Gastrocnemius medialis (tissue), 4 donors: ENCODE measurements at regions not wholly inside any gene's neighbourhood (a gene's known extent, or its start where the extent isn't known, plus 50 kb on each side); places are given as distances from the start of the nearest gene placed in this dataset.

Source experiments
- CTCF ChIP-seq, 5 experiments: fragments of 450-650 bp in 3 of 5; fragments of 200-600 bp in 2 of 5; sonication (generic) in 2 of 5; IDR thresholded peaks in 4 of 5; conservative IDR thresholded peaks in 1 of 5; 1 replicate in 4 of 5; 2 replicates in 1 of 5; pipeline ENCODE4 v1.5.1; 2016 to 2019; ENCODE audit warnings: antibody characterized with exemption in 5 of 5, mild to moderate bottlenecking in 3 of 5, moderate library complexity in 3 of 5
- POLR2A ChIP-seq, 2 donors: fragments of 450-650 bp; IDR thresholded peaks; one replicate each; pipeline ENCODE4 v1.6.1; 2017; ENCODE audit warnings: antibody characterized with exemption in 2 of 2, mild to moderate bottlenecking in 2 of 2, moderate library complexity in 2 of 2

- TF ChIP-seq CTCF (IDR thresholded peaks at IDR 0.05 in 4 of 5, conservative IDR thresholded peaks at IDR 0.05 in 1 of 5): no peak
- TF ChIP-seq POLR2A (IDR thresholded peaks at IDR 0.05): no peak
These were observed 152.2 kb downstream of the HNMT start for GRCh38 chr2:138116456-138116855.
